Activated gamma-delta T cell treated with Interleukin-2 at 50 U/mL for 16 hours (primary cell): ENCODE measurements at regions not wholly inside any gene's neighbourhood (a gene's known extent, or its start where the extent isn't known, plus 50 kb on each side); places are given as distances from the start of the nearest gene placed in this dataset.

Source experiments
- DNase-seq: peaks from one replicate; pipeline ENCODE4 v3.0.0-alpha.2; 2020

GRCh38 chr1:221637641-221638041 lies 104.2 kb downstream of the DUSP10 start:
- no peak for DNase-seq

DNA sequence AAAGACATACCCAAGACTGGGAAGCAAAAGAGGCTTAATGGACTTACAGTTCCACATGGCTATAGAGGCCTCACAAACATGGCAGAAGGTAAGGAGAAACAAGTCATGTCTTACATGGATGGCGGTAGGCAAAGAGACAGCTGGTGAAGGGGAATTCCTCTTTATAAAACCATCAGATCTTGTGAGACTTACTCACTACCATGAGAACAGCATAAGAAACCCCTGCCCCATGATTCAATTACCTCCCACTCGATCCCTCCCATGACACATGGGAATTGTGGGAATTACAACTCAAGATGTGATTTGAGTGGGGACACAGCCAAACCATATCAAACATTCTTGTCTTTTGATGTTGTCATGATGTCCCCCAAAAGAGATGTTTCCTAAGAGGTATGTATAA lies 103.3 kb downstream of the DUSP10 start:
- no peak for DNase-seq

GRCh38 chr1:221641811-221642210 lies 100.1 kb downstream of the DUSP10 start:
- no peak for DNase-seq

- no peak for DNase-seq
These were observed 98.3 kb downstream of the DUSP10 start for GRCh38 chr1:221643404-221644144.

DNA sequence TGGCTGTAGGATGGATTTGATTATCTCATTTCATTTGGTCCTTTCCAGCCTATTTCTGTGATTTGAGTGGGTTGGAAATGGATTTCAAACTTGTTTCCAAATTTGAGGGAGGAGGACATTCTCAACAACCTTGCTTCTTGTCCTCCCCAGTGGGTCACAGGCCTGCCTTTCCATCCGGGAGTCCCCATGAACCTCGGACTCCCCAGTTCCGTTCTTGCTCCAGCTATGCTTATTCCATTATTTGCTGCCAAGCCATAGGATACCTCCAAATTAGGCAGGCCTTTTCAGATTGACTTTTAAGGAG lies 97.8 kb downstream of the DUSP10 start:
- no peak for DNase-seq

DNA sequence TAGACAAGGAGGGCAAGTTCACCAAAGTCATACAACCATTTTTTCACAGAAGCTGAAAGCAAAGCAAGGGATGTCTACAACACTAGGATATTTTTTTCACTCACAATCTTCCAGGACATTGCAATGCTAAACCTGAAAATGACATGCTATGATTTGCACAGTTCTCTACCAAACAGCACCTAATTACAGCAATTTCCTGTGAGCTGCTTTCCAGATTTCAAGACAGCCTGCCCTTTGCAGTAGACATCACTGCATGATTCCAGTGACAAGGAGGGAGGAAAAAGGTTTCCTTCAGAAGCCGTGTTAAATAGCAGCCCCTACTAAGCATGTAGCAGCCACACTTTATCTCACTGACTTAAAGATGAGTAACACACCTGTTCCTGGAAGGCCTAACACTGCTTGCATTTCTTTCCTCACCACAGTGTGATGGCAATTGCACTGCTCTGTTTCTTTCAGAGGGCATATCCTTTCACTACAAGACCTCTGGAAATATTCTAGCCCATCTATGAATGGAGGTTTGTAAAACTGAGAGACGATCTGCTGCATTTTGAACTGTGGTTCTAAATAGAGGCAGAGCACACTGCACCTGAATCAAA lies 97.1 kb downstream of the DUSP10 start:
- DNase-seq: no peak

DNA sequence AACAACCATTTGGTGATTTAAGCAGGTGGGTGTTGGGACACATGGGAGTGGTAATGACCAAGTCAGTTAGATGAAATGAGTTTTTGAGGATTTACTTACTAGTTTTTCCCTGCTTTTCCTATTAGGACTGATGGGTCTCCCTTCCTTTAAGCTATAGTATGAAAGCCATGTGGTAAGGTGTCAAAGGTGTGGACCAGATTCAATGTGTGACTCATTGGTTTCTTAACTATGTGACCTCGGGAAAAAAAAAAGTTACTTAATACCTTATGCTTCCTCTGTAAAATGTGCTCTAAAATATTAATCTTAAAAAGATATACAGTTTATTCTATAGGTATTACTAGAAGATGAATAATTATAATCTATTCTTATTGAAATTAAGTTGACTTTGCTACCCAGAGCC lies 93.7 kb downstream of the DUSP10 start:
- no peak for DNase-seq
